SW480 (cell line): ENCODE measurements at regions not wholly inside any gene's neighbourhood (a gene's known extent, or its start where the extent isn't known, plus 50 kb on each side); places are given as distances from the start of the nearest gene placed in this dataset.

ENCODE experiments used
- DNase-seq: peaks from one replicate; pipeline ENCODE4 v3.0.0-alpha.2; 2016; ENCODE audit warnings: low spot score

- DNase-seq: no peak
These were observed 239.2 kb upstream of the LARGE1 start for GRCh38 chr22:34159491-34159890.

GRCh38 chr22:34160141-34160783, 240.0 kb upstream of the LARGE1 start:
- DNase-seq: no peak

GRCh38 chr22:34161431-34162123, 241.3 kb upstream of the LARGE1 start:
- no peak for DNase-seq

- DNase-seq: peak; percentile 34
These were observed 278.7 kb upstream of the LARGE1 start for GRCh38 chr22:34198976-34199375.

GRCh38 chr22:34210301-34210700, 290.0 kb upstream of the LARGE1 start:
- DNase-seq: no peak

- no peak for DNase-seq
These were observed 294.1 kb upstream of the LARGE1 start for GRCh38 chr22:34214372-34214771.

- DNase-seq: no peak
These were observed 305.0 kb upstream of the LARGE1 start for GRCh38 chr22:34225278-34225677.

GRCh38 chr22:34236527-34236926, 316.3 kb upstream of the LARGE1 start:
- DNase-seq: no peak

GRCh38 chr22:34239421-34239820, 319.1 kb upstream of the LARGE1 start:
- no peak for DNase-seq

- no peak for DNase-seq
These were observed 322.7 kb upstream of the LARGE1 start for GRCh38 chr22:34243023-34243422.

GRCh38 chr22:34255042-34255441, 334.8 kb upstream of the LARGE1 start:
- no peak for DNase-seq

- DNase-seq: no peak
These were observed 357.8 kb upstream of the LARGE1 start for GRCh38 chr22:34278121-34278520.

- DNase-seq: no peak
These were observed 361.5 kb upstream of the LARGE1 start for GRCh38 chr22:34281738-34282137.

- no peak for DNase-seq
These were observed 363.6 kb upstream of the LARGE1 start for GRCh38 chr22:34283844-34284243.

GRCh38 chr22:34293324-34293723, 373.0 kb upstream of the LARGE1 start:
- no peak for DNase-seq

- no peak for DNase-seq
These were observed 374.2 kb upstream of the LARGE1 start for GRCh38 chr22:34294476-34294875.

- no peak for DNase-seq
These were observed 374.7 kb upstream of the LARGE1 start for GRCh38 chr22:34294986-34295385.

- DNase-seq: no peak
These were observed 376.2 kb upstream of the LARGE1 start for GRCh38 chr22:34296461-34296860.

GRCh38 chr22:34297536-34298120, 377.4 kb upstream of the LARGE1 start:
- DNase-seq: no peak

GRCh38 chr22:34299496-34299895, 379.2 kb upstream of the LARGE1 start:
- DNase-seq: no peak

- DNase-seq: no peak
These were observed 381.3 kb upstream of the LARGE1 start for GRCh38 chr22:34301569-34301968.

GRCh38 chr22:34303656-34304055, 383.4 kb upstream of the LARGE1 start:
- DNase-seq: no peak

- DNase-seq: no peak
These were observed 386.1 kb upstream of the LARGE1 start for GRCh38 chr22:34306361-34306760.

GRCh38 chr22:34308101-34308500, 387.8 kb upstream of the LARGE1 start:
- DNase-seq: no peak
